HG03520 (cell line): ENCODE measurements at regions not wholly inside any gene's neighbourhood (a gene's known extent, or its start where the extent isn't known, plus 50 kb on each side); places are given as distances from the start of the nearest gene placed in this dataset.

Source experiments
- ATAC-seq: cut with Tn5 transposase; IDR thresholded peaks from one replicate; pipeline ENCODE4 v1.9.1; 2021; ENCODE audit warnings: mild to moderate bottlenecking, moderate library complexity; ENCODE audit not compliant: unreplicated experiment

- ATAC-seq: no peak
These were observed 119.6 kb downstream of the CBLL2 start for GRCh38 chrX:22392133-22392948.

DNA sequence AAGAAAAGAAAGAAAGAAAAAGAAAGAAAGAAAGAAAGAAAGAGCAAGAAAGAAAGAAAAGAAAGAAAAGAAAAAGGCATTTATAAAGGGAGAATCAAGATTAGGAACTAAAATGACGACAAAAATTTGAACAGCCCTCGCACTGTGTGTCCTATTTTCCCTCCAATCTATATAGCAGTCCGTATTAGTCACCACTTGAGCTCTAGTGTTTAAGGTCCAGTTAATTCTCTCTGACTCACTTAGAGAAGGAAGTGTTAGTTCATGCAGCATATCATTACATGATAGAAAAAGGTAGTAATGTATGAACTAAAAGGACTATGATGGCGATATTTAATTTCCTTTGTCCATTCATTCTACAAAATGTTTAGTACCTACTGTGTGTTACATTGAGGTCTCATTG lies 122.7 kb downstream of the CBLL2 start:
- ATAC-seq: no peak

DNA sequence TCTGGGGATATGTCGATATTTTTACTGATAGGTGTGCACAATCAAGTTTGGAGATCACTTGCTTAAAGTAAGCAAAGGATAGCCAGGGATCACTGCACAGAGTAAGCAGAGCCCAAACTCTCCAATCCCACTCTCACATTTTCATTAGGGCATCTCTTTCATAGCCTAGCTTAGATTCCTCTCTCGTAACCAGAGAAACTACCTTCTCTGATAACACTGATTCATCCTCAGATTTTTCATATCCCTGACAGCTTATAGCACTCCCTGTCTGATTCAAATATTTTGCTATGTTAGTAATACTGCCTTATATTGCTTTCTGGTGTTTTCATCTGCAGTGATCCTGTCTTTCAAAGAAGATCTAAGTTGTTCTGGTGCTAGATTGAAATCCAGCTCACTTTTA lies 123.7 kb downstream of the CBLL2 start:
- no peak for ATAC-seq

- ATAC-seq: no peak
These were observed 124.9 kb downstream of the CBLL2 start for GRCh38 chrX:22397566-22397965.

DNA sequence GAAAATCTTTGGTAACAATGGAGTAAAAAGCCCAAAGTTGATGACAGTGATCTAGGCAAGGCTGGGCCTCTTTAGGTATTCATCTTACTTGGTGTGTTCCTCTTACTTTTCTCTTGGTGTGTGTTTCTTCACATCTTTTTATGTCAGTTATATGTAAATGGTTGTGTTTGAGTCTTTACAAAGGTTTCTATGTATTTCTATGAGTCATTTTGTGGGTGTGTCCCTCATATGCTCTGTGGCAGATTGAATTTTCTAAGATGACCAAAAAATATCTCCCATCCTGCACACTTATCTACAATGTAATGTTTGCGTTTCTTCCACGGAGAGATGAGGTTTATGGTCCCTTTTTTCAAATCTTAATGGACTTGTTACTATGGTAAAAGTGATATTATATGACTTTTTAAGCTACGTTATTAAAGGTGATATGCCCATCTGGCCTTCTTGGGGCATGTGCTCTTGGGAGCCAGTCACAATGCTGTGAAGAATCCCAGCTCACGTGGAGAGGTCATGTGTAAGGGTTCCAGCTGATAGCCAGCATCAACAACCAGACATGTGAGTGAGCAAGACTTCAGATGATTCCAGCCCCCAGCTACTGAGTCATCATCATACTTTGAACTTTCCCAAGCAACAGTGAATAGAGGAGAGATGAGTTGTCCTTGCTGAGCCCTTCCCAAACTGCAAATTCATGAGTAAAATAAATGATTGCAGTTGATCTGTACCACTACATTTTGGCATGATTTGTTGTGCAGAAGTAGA lies 126.9 kb downstream of the CBLL2 start:
- no peak for ATAC-seq

DNA sequence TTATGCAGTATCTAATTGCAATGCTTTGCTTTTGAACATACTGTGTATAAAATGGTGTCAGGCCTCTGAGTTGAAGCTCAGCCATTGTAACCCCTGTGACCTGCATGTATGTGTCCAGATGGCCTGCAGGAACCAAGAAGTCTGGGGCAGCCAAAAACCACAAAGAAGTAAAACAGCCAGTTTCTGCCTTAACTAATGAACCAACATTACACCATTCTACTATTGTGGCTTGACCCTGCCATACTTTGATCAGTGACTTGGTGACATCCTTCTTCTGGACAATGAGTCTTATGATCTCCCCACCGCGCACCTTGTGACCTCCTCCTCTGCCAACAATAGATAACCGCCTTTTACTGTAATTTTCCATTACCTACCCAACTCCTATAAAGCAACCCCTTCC lies 131.6 kb downstream of the CBLL2 start:
- no peak for ATAC-seq

DNA sequence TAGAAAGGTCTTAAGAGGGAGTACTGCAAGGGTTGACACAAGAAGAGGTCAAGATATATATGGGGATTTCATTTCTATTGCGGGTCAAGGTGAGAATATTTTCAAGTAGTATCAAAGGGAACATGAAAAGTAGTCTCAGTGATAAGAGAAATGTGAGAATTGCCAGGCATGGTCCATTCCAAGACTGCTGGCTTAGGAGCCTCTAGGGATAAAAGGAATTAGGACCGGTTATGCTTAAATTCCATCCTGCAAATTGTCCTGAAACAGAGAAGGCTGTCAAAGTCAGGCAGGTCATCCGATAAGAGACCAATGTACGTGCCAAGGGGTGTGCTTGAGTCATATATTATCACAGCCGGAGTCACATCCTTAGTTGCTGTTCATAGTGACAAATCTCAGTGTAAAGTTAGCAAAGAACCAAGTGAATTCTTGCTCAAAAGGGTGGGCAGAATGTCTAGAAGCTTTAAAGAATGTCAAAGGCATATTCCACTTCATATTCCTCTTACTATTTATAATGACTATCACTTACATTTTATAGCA lies 133.6 kb downstream of the CBLL2 start:
- ATAC-seq: no peak

GRCh38 chrX:22409418-22409817 lies 136.7 kb downstream of the CBLL2 start:
- ATAC-seq: no peak

- no peak for ATAC-seq
These were observed 151.6 kb downstream of the CBLL2 start for GRCh38 chrX:22424122-22424915.

DNA sequence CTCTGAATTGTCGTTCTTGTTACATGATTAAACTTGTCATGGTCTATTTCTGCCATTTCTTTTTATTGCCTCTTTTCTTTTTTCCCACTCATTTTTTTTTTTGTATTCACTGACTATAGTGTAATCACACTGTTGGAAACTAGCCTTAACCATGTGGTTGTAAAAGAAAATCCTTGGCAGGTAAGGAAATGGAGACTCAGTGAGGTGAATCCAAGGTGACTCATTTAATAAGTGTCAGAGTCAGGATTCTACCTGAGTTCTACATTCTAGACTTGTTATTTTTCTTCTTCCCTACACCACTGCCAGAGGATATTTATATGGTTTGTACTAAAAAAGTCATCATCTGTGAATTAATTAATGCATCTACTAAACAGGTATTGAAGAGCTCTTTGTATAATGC lies 152.2 kb downstream of the CBLL2 start:
- no peak for ATAC-seq

- ATAC-seq: no peak
These were observed 157.0 kb downstream of the CBLL2 start for GRCh38 chrX:22429704-22430103.

GRCh38 chrX:22430701-22431100 lies 158.0 kb downstream of the CBLL2 start:
- ATAC-seq: no peak

DNA sequence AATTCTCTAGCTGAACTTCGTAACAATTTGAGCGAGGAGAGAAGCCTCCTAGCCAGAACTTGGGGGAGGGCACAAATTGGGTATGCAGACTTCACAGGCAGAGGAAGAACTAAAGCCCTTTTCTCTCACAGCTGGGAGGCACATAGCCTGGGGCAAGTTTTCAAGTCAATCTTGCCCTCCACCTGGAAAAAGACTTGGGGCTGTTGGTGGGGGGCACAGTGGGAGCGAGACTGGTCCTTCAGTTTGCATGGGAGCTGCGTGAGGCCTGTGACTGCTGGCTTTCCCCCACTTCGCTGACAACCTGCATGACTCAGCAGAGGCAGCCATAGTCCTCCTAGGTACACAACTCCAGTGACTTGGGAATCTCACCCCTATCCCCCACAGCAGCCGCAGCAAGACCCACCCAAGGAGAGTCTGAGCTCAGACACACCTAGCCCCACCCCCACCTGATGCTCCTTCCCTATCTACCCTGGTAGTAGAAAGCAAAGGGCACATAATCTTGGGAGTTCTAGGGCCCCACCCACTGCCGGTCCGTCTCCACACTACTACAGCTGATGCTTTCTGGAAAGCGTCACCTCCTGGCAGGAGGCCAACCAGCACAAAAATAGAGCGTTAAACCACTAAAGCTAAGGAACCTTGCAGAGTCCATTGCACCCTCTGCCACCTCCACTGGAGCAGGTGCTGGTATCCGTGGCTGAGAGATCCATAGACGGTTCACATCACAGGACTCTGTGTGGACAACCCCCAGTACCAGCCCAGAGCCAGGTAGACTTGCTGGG lies 160.8 kb downstream of the CBLL2 start:
- ATAC-seq: no peak

DNA sequence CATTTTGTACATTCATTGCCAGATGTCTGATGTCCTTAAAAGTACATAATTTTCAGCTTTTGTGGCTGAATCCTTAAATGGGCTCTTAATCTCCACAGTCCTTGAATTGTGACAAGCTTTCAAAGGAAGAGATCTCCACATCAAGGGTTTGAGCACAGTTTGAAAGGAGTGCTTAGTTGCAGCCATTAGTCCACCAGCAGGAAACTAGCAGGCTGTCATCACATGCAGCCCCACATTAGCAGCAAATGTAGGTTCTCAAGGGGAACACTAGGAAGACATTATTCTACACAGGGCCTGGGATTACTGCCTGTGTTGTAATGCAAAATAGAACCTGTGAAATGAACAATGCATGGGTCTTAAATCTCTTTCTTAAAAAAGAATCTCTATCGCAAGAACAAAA lies 173.2 kb downstream of the CBLL2 start:
- no peak for ATAC-seq

DNA sequence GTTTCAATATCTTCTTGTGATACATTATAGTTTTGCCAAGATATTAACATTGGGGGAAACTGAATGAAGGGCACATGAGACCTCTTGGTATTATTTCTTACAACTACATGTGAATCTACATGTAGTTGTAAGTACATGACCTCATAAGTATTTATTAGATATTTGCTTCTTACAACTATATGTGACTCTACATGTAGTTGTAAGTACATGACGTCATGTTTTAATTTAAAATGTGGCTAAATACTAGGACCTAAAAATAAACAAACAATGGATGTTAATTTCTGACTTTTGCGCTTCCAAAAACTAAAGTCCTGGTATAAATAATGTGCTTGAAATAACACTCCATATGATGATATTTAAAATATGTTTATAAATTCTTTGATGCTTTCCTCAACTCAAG lies 190.2 kb downstream of the CBLL2 start:
- no peak for ATAC-seq

DNA sequence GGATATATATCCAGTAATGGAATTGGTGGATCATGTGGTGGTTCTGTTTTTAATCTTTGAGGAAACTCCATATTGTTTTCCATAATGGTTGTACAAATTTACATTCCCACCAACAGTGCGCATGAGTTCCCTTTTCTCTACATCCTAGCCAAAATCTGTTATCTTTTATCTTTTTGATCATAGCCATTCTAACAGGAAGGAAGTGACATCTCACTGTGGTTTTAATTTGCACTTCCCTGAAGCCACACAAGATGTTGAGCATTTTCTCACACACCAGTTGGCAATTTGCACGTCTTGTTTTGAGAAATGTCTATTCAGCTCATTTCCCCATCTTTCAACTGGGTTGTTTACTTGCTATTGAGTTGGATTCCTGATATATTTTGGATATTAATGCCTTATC lies 194.9 kb downstream of the CBLL2 start:
- no peak for ATAC-seq

DNA sequence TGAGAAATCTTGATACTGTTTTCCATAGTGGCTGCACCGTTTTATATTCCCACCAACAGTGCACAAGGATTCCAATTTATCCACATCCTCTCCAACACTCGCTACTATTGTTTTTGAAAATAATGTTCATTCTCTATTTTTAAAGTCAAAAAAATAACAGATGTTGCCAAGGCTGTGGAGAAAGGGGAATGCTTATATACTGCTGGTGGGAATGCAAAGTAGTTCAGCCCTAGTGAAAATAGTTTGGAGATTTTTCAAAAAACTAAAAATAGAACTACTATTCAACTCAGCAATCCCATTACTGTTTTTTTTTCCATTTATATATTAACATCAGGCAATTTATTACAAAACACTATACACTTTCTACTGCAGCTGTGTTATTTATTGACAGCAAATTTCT lies 208.7 kb downstream of the CBLL2 start:
- no peak for ATAC-seq

DNA sequence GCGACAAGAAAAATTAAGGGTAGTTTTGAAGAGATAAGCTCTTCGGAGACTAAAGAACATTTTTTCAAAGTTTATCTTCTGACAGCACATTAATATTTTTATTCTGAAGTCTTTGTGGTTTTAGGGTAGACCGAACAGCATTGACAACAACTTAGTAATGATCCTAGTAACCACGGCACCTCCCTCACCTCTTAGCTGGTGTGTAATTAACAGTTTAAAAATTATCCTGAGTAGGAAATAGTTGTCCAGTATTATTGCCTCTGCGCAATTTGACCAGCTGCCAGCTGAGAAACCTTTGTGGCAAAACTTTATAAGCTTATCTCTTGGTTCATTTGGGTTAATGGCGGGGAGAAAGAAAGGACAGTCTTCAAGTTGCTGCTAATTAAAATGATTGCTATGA lies 213.6 kb downstream of the CBLL2 start:
- ATAC-seq: no peak

GRCh38 chrX:22516893-22517292 lies 244.2 kb downstream of the CBLL2 start:
- ATAC-seq: no peak

DNA sequence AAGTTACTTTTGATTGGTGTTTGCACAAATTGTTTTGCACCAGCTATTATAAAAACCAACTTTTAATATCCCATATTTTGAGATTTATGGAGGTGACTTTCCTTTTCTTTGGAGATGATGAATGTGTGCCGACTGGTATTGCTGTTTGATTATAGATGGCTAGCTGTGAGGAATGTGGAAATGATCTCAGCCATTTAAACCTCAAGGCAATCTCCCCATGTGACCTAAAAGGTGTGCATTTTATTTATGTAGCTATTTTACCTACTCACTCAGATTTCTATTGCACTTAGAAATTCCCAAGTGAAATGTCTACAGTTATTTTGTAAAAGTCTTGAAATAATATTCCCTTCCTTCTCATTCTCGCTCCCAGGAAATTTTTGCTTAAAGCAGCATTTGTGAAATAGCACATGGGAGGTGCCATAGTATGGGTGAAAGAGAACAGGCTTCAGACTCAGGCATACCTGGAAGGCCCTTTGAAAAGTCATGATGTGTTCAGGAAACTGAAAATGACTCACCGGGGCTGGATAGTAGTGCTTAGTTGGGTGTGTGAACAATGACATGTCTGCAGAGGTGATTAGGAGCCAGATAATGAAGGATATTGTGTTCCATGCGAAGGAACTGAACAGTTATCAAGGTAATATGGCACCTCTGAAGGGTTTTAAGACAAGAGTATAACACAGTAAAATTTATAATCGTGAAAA lies 247.6 kb downstream of the CBLL2 start:
- ATAC-seq: no peak
